Testis (tissue), 2 donors: ENCODE measurements at regions not wholly inside any gene's neighbourhood (a gene's known extent, or its start where the extent isn't known, plus 50 kb on each side); places are given as distances from the start of the nearest gene placed in this dataset.

Experiments used
- CTCF ChIP-seq, 3 experiments: fragments of 450-650 bp in 2 of 3; fragments of 200-600 bp in 1 of 3; sonication (generic) in 1 of 3; IDR thresholded peaks; one replicate each; pipeline ENCODE4 v1.5.1; 2016 to 2019; ENCODE audit warnings: antibody characterized with exemption in 3 of 3, mild to moderate bottlenecking in 2 of 3, moderate library complexity in 1 of 3
- POLR2A ChIP-seq: fragments of 450-650 bp; IDR thresholded peaks from one replicate; pipeline ENCODE4 v1.6.1; 2017; ENCODE audit warnings: antibody characterized with exemption, mild to moderate bottlenecking, moderate library complexity

DNA sequence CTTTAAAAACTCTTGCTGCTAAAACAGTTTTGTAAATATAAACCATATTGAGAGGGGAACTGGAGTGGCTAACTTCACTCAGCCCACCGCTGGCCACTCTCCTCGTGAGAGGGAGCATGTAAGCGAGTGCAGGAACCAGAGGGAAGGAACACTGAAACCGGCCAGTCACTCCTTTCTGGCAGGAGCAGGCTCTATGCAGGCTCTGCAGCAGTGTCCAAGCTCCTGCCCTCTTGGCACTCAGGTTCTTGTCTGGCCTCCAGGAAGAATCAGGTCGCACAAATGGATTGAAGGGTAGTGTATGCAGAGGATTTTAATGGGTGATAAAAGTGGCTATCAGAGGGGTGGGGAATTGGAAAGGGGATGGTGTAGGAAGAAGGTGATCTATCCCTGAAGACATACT, 157.7 kb downstream of the TMX3 start:
- TF ChIP-seq POLR2A, result no peak
- TF ChIP-seq CTCF (IDR thresholded peaks at IDR 0.05), result no peak
